Astrocyte (in vitro differentiated cells and primary cell): ENCODE measurements at regions not wholly inside any gene's neighbourhood (a gene's known extent, or its start where the extent isn't known, plus 50 kb on each side); places are given as distances from the start of the nearest gene placed in this dataset.

Experiments used
- DNase-seq: peaks from one replicate; pipeline ENCODE4 v3.0.0-alpha.2; 2010; ENCODE audit warnings: low read depth
- FAIRE-seq: peaks from 2 replicates; lab custom pipeline; 2011; peaks lifted over from hg19 to GRCh38; lab: Jason Lieb, UNC
- H2AFZ ChIP-seq: 2 replicates; pipeline ENCODE4 v1.6.0; 2012; ENCODE audit warnings: low read depth, low read length, inconsistent platforms
- H3K27ac ChIP-seq: 2 replicates; pipeline ENCODE4 v1.5.1; 2011; ENCODE audit warnings: low read depth, low read length, inconsistent platforms
- H3K27me3 ChIP-seq: 2 replicates; pipeline ENCODE4 v1.6.0; 2011; ENCODE audit warnings: low read length, inconsistent platforms; ENCODE audit not compliant: insufficient read depth
- H3K36me3 ChIP-seq: 2 replicates; pipeline ENCODE4 v1.5.1; 2011; ENCODE audit warnings: low read length, inconsistent platforms; ENCODE audit not compliant: insufficient read depth
- H3K4me1 ChIP-seq: 2 replicates; pipeline ENCODE4 v1.5.1; 2011; ENCODE audit warnings: low read length, inconsistent platforms; ENCODE audit not compliant: insufficient read depth
- H3K4me2 ChIP-seq: 2 replicates; pipeline ENCODE4 v1.6.0; 2012; ENCODE audit warnings: low read length, inconsistent platforms
- H3K4me3 ChIP-seq: 2 replicates; pipeline ENCODE4 v1.5.1; 2011; ENCODE audit warnings: low read depth, mild to moderate bottlenecking, low read length, inconsistent platforms; ENCODE audit not compliant: insufficient read depth
- H3K79me2 ChIP-seq: 2 replicates; pipeline ENCODE4 v1.6.0; 2012; ENCODE audit warnings: mild to moderate bottlenecking, low read length, inconsistent platforms; ENCODE audit not compliant: insufficient read depth
- H3K9ac ChIP-seq: 2 replicates; pipeline ENCODE4 v1.6.0; 2012; ENCODE audit warnings: mild to moderate bottlenecking, low read length, inconsistent platforms
- H3K9me3 ChIP-seq: 2 replicates; pipeline ENCODE4 v1.5.1; 2012; ENCODE audit warnings: low read depth, mild to moderate bottlenecking, low read length, inconsistent platforms; ENCODE audit not compliant: insufficient read depth
- H4K20me1 ChIP-seq: 2 replicates; pipeline ENCODE4 v1.6.0; 2012; ENCODE audit warnings: low read length, inconsistent platforms; ENCODE audit not compliant: insufficient read depth
- H3K27ac Mint-ChIP-seq: one replicate; pipeline ENCODE4 v1.8.0; 2021; ENCODE audit warnings: mild to moderate bottlenecking, mixed read lengths; ENCODE audit not compliant: unreplicated experiment
- H3K27me3 Mint-ChIP-seq: one replicate; pipeline ENCODE4 v1.8.0; 2021; ENCODE audit warnings: low read depth, mixed read lengths; ENCODE audit not compliant: unreplicated experiment
- H3K36me3 Mint-ChIP-seq: one replicate; pipeline ENCODE4 v1.8.0; 2021; ENCODE audit warnings: low read depth, mixed read lengths; ENCODE audit not compliant: unreplicated experiment
- H3K4me1 Mint-ChIP-seq: one replicate; pipeline ENCODE4 v1.8.0; 2021; ENCODE audit warnings: low read depth, mixed read lengths; ENCODE audit not compliant: unreplicated experiment
- H3K4me3 Mint-ChIP-seq: one replicate; pipeline ENCODE4 v1.8.0; 2021; ENCODE audit warnings: mild to moderate bottlenecking, moderate library complexity, mixed read lengths; ENCODE audit not compliant: unreplicated experiment
- H3K9me3 Mint-ChIP-seq: one replicate; pipeline ENCODE4 v1.8.0; 2021; ENCODE audit warnings: mild to moderate bottlenecking, mixed read lengths; ENCODE audit not compliant: unreplicated experiment
- EZH2 ChIP-seq: IDR thresholded peaks from 2 replicates; pipeline ENCODE4 v1.6.1; 2012; ENCODE audit warnings: mild to moderate bottlenecking, low read length, inconsistent platforms; ENCODE audit not compliant: insufficient read depth
- TF ChIP-seq, protein P1 (sequence below): IDR thresholded peaks from 2 replicates; pipeline ENCODE4 v1.5.1; 2011; ENCODE audit warnings: low read depth, mild to moderate bottlenecking, inconsistent platforms, low read length, moderate library complexity; ENCODE audit not compliant: insufficient read depth

DNA sequence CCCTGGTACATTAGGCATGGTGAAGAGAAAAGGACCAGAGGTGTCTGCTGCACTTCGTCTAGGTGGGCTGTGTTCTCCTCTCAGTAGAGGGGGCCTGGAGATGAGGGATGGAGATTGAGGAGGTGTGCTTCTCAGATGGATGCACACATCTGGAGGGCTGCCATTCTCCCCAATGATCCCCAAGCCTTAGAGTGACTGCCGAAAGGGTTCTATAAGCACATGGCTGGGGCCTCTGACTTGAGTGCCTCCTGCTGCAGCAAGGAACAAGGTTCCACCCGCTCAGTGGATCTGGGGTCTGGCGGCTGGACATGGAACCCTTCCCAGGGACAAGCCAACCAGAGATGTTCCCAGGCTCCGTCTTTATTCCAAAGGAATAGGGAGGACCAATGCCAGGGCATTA, 66.8 kb downstream of the CPN2 start:
- no peak for FAIRE-seq
- H3K27me3 Mint-ChIP-seq, result peaks cover 51% of the 10 kb centered on the region

DNA sequence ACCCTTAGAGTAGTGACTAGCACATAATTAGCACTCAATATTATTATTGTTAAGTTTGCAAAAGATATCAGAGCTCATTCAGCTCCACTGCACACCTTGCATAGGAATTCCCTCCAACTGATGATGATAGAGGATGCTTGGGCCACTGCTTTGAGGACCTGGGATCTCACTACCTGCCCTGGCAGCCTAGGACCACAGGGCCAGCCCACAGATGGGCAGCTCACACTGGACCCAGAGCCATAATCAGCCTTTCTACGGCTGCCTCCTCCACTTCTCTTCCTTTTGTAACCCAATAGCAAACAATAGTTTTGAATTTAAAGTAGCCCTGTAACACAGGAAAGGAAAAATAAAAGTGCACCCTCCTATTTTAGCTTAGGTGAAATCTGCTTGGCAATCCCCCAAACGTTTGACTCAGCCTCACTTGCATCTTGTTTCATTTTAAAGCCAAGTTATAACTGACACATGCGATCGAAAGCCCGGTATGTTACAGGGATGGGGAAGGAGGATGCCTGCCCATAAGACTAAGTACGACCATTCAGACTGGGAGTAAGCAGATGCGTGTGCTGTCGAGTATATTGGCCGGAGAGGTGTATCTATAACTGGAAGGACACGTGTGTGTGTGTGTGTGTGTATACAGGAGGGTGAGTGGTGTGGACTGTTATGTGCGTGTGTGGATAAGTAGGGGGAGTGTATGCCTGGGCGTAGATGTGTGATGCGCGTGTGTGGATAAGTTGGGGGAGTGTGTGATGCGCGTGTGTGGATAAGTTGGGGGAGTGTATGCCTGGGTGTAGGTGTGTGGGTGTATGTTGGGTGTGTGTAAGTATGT, 65.9 kb downstream of the CPN2 start:
- Mint-ChIP-seq H3K36me3 (no peaks in the 10 kb centered on the region), H3K27ac (no peak overlapping the region), H3K4me1 (no peaks in the 10 kb centered on the region), H3K9me3 (peaks cover 5% of the 10 kb centered on the region), H3K27me3 (peaks cover 43% of the 10 kb centered on the region), H3K4me3 (no peak overlapping the region)
- Histone ChIP-seq H3K4me1 (peaks cover 9% of the 10 kb centered on the region), H3K4me2 (peak overlapping the region; percentile 77), H3K27ac (no peak overlapping the region), H2AFZ (peak overlapping the region; percentile 3), H3K9ac (peak overlapping the region; percentile 11), H3K27me3 (peaks cover 26% of the 10 kb centered on the region), H4K20me1 (no peaks in the 10 kb centered on the region), H3K36me3 (no peaks in the 10 kb centered on the region), H3K9me3 (no peaks in the 10 kb centered on the region), H3K4me3 (peak overlapping the region; percentile 2), H3K79me2 (no peaks in the 10 kb centered on the region)
- DNase-seq (peak; percentile 83), FAIRE-seq (no peak)
- TF ChIP-seq EZH2, result no peak
- TF ChIP-seq, protein P1, sequence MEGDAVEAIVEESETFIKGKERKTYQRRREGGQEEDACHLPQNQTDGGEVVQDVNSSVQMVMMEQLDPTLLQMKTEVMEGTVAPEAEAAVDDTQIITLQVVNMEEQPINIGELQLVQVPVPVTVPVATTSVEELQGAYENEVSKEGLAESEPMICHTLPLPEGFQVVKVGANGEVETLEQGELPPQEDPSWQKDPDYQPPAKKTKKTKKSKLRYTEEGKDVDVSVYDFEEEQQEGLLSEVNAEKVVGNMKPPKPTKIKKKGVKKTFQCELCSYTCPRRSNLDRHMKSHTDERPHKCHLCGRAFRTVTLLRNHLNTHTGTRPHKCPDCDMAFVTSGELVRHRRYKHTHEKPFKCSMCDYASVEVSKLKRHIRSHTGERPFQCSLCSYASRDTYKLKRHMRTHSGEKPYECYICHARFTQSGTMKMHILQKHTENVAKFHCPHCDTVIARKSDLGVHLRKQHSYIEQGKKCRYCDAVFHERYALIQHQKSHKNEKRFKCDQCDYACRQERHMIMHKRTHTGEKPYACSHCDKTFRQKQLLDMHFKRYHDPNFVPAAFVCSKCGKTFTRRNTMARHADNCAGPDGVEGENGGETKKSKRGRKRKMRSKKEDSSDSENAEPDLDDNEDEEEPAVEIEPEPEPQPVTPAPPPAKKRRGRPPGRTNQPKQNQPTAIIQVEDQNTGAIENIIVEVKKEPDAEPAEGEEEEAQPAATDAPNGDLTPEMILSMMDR, result no peak

More for the DNA sequence above, 66.8 kb downstream of the CPN2 start:
- Histone ChIP-seq H3K36me3 (no peaks in the 10 kb centered on the region), H3K4me3 (no peak overlapping the region), H3K4me2 (no peak overlapping the region), H3K27ac (no peak overlapping the region), H3K9me3 (no peaks in the 10 kb centered on the region), H3K9ac (no peak overlapping the region), H4K20me1 (no peaks in the 10 kb centered on the region), H2AFZ (no peak overlapping the region), H3K4me1 (peaks cover 9% of the 10 kb centered on the region), H3K79me2 (no peaks in the 10 kb centered on the region), H3K27me3 (peaks cover 26% of the 10 kb centered on the region)
- Mint-ChIP-seq H3K4me1 (no peaks in the 10 kb centered on the region), H3K27ac (no peak overlapping the region), H3K36me3 (no peaks in the 10 kb centered on the region), H3K9me3 (peaks cover 5% of the 10 kb centered on the region), H3K4me3 (no peak overlapping the region)
- no peak for DNase-seq
- TF ChIP-seq, protein P1, result no peak
- TF ChIP-seq EZH2, result no peak

DNA sequence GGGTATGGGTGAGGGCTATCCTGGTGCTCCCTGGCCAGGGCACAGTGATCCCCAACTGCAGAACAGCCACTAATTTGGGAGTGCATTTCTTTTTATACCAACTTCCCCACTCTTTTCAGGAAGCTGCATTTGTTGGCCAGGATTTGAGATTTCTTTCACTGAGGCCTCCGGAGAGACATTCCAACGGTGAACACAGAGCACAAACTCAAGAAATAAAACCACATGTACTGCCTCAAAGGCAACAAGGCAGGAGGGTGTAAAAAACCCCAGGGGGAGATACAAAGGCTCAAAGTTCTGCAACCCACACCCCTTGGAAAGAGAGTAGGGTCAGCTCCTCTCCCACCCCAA, 65.3 kb downstream of the CPN2 start:
- H3K9me3 Mint-ChIP-seq, result peaks cover 5% of the 10 kb centered on the region
- Histone ChIP-seq H3K4me1 (peaks cover 9% of the 10 kb centered on the region), H3K36me3 (no peaks in the 10 kb centered on the region), H4K20me1 (no peaks in the 10 kb centered on the region), H3K4me2 (peak overlapping the region; percentile 77), H3K27ac (no peak overlapping the region), H3K9ac (no peak overlapping the region), H3K79me2 (no peaks in the 10 kb centered on the region), H3K27me3 (peaks cover 24% of the 10 kb centered on the region), H3K9me3 (no peaks in the 10 kb centered on the region), H3K4me3 (no peak overlapping the region), H2AFZ (no peak overlapping the region)
- no peak overlapping the region for H3K27ac Mint-ChIP-seq
- no peak overlapping the region for H3K4me3 Mint-ChIP-seq
- FAIRE-seq, result no peak
- peaks cover 37% of the 10 kb centered on the region for H3K27me3 Mint-ChIP-seq
- no peak for TF ChIP-seq EZH2
- TF ChIP-seq, protein P1, result no peak
- no peaks in the 10 kb centered on the region for H3K36me3 Mint-ChIP-seq
- no peak for DNase-seq
- no peaks in the 10 kb centered on the region for H3K4me1 Mint-ChIP-seq
